Stomach (tissue), 4 donors: ENCODE measurements at regions not wholly inside any gene's neighbourhood (a gene's known extent, or its start where the extent isn't known, plus 50 kb on each side); places are given as distances from the start of the nearest gene placed in this dataset.

ENCODE experiments used
- CTCF ChIP-seq, 7 experiments: fragments of 450-650 bp in 4 of 7; fragments of 200-600 bp in 3 of 7; sonication (generic) in 3 of 7; IDR thresholded peaks; one replicate each; pipeline ENCODE4 v1.5.1; 2016 to 2019; ENCODE audit warnings: antibody characterized with exemption in 7 of 7, control low read depth in 2 of 7, mild to moderate bottlenecking in 1 of 7
- EP300 ChIP-seq: sonication (generic); formaldehyde crosslinking; IDR thresholded peaks from one replicate; pipeline ENCODE4 v1.6.1; 2017; ENCODE audit warnings: antibody characterized with exemption
- POLR2A ChIP-seq, 4 donors: fragments of 450-650 bp; IDR thresholded peaks; one replicate each; pipeline ENCODE4 v1.6.1; 2016; ENCODE audit warnings: antibody characterized with exemption in 4 of 4, control low read depth in 2 of 4, mild to moderate bottlenecking in 1 of 4, moderate library complexity in 1 of 4
- POLR2AphosphoS5 ChIP-seq, 3 donors: sonication (generic); formaldehyde crosslinking; IDR thresholded peaks; one replicate each; pipeline ENCODE4 v1.6.1; 2016; ENCODE audit warnings: antibody characterized with exemption in 3 of 3

- no peak for TF ChIP-seq CTCF (IDR thresholded peaks at IDR 0.05)
- no peak for TF ChIP-seq POLR2AphosphoS5 (IDR thresholded peaks at IDR 0.05)
- no peak for TF ChIP-seq POLR2A (IDR thresholded peaks at IDR 0.05)
- no peak for TF ChIP-seq EP300
Observed at GRCh38 chr4:186859420-186859819, 135.8 kb upstream of the FAT1 start.
